ENCODE measurements at regions not wholly inside any gene's neighbourhood (a gene's known extent, or its start where the extent isn't known, plus 50 kb on each side); places are given as distances from the start of the nearest gene placed in this dataset.

GRCh38 chr16:54402270-54402669, 115.7 kb upstream of the IRX3 start:
- TF ChIP-seq CTCF (IDR thresholded peaks at IDR 0.05; ENCODE audit: low read depth, low read length) (no peak), POLR2A (IDR thresholded peaks at IDR 0.05; ENCODE audit: extremely low read depth, insufficient read length) (no peak)
